Lower lobe of right lung (tissue), 2 donors: ENCODE measurements at regions not wholly inside any gene's neighbourhood (a gene's known extent, or its start where the extent isn't known, plus 50 kb on each side); places are given as distances from the start of the nearest gene placed in this dataset.

Experiments used
- ATAC-seq, 2 donors: fragments of 200-7000 bp; cut with Tn5 transposase; one replicate each; pipeline ENCODE4 v1.9.1; 2020 to 2022; ENCODE audit warnings: mild to moderate bottlenecking in 2 of 2, moderate library complexity in 2 of 2
- DNase-seq: peaks from one replicate; pipeline ENCODE4 v3.0.0-alpha.2; 2020
- H3K27ac ChIP-seq: fragments of 200-600 bp; one replicate; pipeline ENCODE4 v1.8.0; 2022
- H3K27me3 ChIP-seq: fragments of 200-600 bp; one replicate; pipeline ENCODE4 v1.8.0; 2022; ENCODE audit warnings: low read depth
- H3K36me3 ChIP-seq: fragments of 200-600 bp; one replicate; pipeline ENCODE4 v1.8.0; 2022; ENCODE audit warnings: mild to moderate bottlenecking
- H3K4me1 ChIP-seq: fragments of 200-600 bp; one replicate; pipeline ENCODE4 v1.8.0; 2022
- H3K4me3 ChIP-seq: fragments of 200-600 bp; one replicate; pipeline ENCODE4 v1.8.0; 2022; ENCODE audit warnings: mild to moderate bottlenecking
- H3K9me3 ChIP-seq: fragments of 200-600 bp; one replicate; pipeline ENCODE4 v1.8.0; 2022
- CTCF ChIP-seq: fragments of 200-600 bp; IDR thresholded peaks from one replicate; pipeline ENCODE4 v1.8.0; 2022; ENCODE audit warnings: antibody characterized with exemption, mild to moderate bottlenecking
- intact Hi-C: fragments of 100-400 bp; cut with DNase I; formaldehyde crosslinking; loops from one replicate; pipeline ENCODE4 v1.11.0; 2022
- donor health status: DM: no; HTN: yes; CAD: no; lungs with severe emphysema.

GRCh38 chr12:74449872-74450271 is 87.8 kb upstream of the ATXN7L3B start:
- intact Hi-C loops: no loop called here
- TF ChIP-seq CTCF: no peak
- no peaks in the 10 kb centered on the region for H3K36me3 ChIP-seq
- no peak overlapping the region for H3K27ac ChIP-seq
- DNase-seq (no peak), ATAC-seq (no peak)
- no peaks in the 10 kb centered on the region for H3K4me1 ChIP-seq
- no peak overlapping the region for H3K4me3 ChIP-seq
- H3K9me3 ChIP-seq: no peaks in the 10 kb centered on the region
- H3K27me3 ChIP-seq: no peaks in the 10 kb centered on the region

GRCh38 chr12:74454109-74454508 is 83.5 kb upstream of the ATXN7L3B start:
- H3K4me1 ChIP-seq: no peaks in the 10 kb centered on the region
- H3K4me3 ChIP-seq: no peak overlapping the region
- H3K36me3 ChIP-seq: no peaks in the 10 kb centered on the region
- ATAC-seq (no peak), DNase-seq (no peak)
- no peaks in the 10 kb centered on the region for H3K9me3 ChIP-seq
- H3K27me3 ChIP-seq: no peaks in the 10 kb centered on the region
- intact Hi-C loops: no loop called here
- H3K27ac ChIP-seq: no peak overlapping the region
- no peak for TF ChIP-seq CTCF

- intact Hi-C loops: no loop called here
- Histone ChIP-seq H3K4me3 (no peak overlapping the region), H3K4me1 (no peaks in the 10 kb centered on the region), H3K9me3 (no peaks in the 10 kb centered on the region), H3K27ac (no peak overlapping the region), H3K36me3 (no peaks in the 10 kb centered on the region), H3K27me3 (no peaks in the 10 kb centered on the region)
- no peak for DNase-seq
- no peak for ATAC-seq
- no peak for TF ChIP-seq CTCF
Measured at GRCh38 chr12:74455429-74455828, 82.2 kb upstream of the ATXN7L3B start.

- no peaks in the 10 kb centered on the region for H3K9me3 ChIP-seq
- DNase-seq (no peak), ATAC-seq (no peak)
- H3K4me1 ChIP-seq: no peaks in the 10 kb centered on the region
- H3K27ac ChIP-seq: no peak overlapping the region
- H3K36me3 ChIP-seq: no peaks in the 10 kb centered on the region
- no peak for TF ChIP-seq CTCF
- intact Hi-C loops: no loop called here
- H3K4me3 ChIP-seq: no peak overlapping the region
- H3K27me3 ChIP-seq: no peaks in the 10 kb centered on the region
Measured at GRCh38 chr12:74456431-74456830, 81.2 kb upstream of the ATXN7L3B start.

GRCh38 chr12:74468401-74468800 is 69.2 kb upstream of the ATXN7L3B start:
- H3K4me1 ChIP-seq: no peaks in the 10 kb centered on the region
- ATAC-seq (no peak), DNase-seq (no peak)
- no peak overlapping the region for H3K4me3 ChIP-seq
- no peaks in the 10 kb centered on the region for H3K36me3 ChIP-seq
- no peaks in the 10 kb centered on the region for H3K9me3 ChIP-seq
- intact Hi-C loops: no loop called here
- H3K27me3 ChIP-seq: no peaks in the 10 kb centered on the region
- no peak for TF ChIP-seq CTCF
- no peak overlapping the region for H3K27ac ChIP-seq

GRCh38 chr12:74476234-74476633 is 61.4 kb upstream of the ATXN7L3B start:
- Histone ChIP-seq H3K4me3 (no peak overlapping the region), H3K36me3 (no peaks in the 10 kb centered on the region), H3K9me3 (no peaks in the 10 kb centered on the region), H3K27me3 (no peaks in the 10 kb centered on the region), H3K27ac (no peak overlapping the region), H3K4me1 (no peaks in the 10 kb centered on the region)
- DNase-seq: no peak
- intact Hi-C loops: no loop called here
- TF ChIP-seq CTCF: no peak
- ATAC-seq: no peak
